IMR-90 (cell line): ENCODE measurements at regions not wholly inside any gene's neighbourhood (a gene's known extent, or its start where the extent isn't known, plus 50 kb on each side); places are given as distances from the start of the nearest gene placed in this dataset.

Source experiments
- ATAC-seq: fragments of 200-7000 bp; cut with Tn5 transposase; 2 replicates; pipeline ENCODE4 v1.9.1; 2020; ENCODE audit warnings: low read depth, mild to moderate bottlenecking, moderate library complexity
- BruUV-seq: library from RNA; stranded (reverse); fragments of 400-500 nt; replicated peaks from 2 replicates; lab custom pipeline; 2021; lab: Mats Ljungman, UMichigan
- CTCF ChIA-PET: fragments of 300-600 bp; formaldehyde crosslinking; extraction: SDS; loops from one replicate; lab custom pipeline; 2021; ENCODE audit warnings: antibody characterized with exemption; lab: Yijun Ruan, JAX
- POLR2A ChIA-PET: fragments of 300-600 bp; sonication (Branson Sonifier 250); formaldehyde crosslinking; loops from one replicate; lab custom pipeline; 2022; ENCODE audit warnings: antibody characterized with exemption; ENCODE audit not compliant: unreplicated experiment; lab: Charles Lee
- DNase-seq: peaks from one replicate; pipeline ENCODE4 v3.0.0; 2013
- H2AFZ ChIP-seq: replicated peaks from 2 replicates; pipeline ENCODE3; 2013; ENCODE audit warnings: low read length, mild to moderate bottlenecking; ENCODE audit not compliant: poor library complexity
- H2AK5ac ChIP-seq: 2 replicates; pipeline ENCODE4 v1.6.1; 2013; ENCODE audit warnings: low read depth, low read length, inconsistent platforms
- H2AK9ac ChIP-seq: replicated peaks from 2 replicates; pipeline ENCODE3; 2013; ENCODE audit warnings: mild to moderate bottlenecking, low read depth, low read length, moderate library complexity; ENCODE audit not compliant: poor library complexity
- H2BK120ac ChIP-seq: 2 replicates; pipeline ENCODE4 v1.6.1; 2013; ENCODE audit warnings: low read depth, low read length, inconsistent platforms
- H2BK15ac ChIP-seq: 3 replicates; pipeline ENCODE4 v1.6.1; 2013; ENCODE audit warnings: low read depth, low read length, inconsistent platforms
- H2BK20ac ChIP-seq: 2 replicates; pipeline ENCODE4 v1.6.1; 2013; ENCODE audit warnings: low read depth, mild to moderate bottlenecking, inconsistent platforms, low read length, moderate library complexity
- H2BK5ac ChIP-seq: 2 replicates; pipeline ENCODE4 v1.6.1; 2013; ENCODE audit warnings: mild to moderate bottlenecking, low read depth, low read length, inconsistent platforms; ENCODE audit not compliant: poor library complexity, severe bottlenecking
- H3K14ac ChIP-seq: replicated peaks from 2 replicates; pipeline ENCODE4 v1.6.1; 2013; ENCODE audit warnings: low read depth, low read length, inconsistent platforms
- H3K18ac ChIP-seq: 2 replicates; pipeline ENCODE4 v1.6.1; 2013; ENCODE audit warnings: low read depth, low read length, control low read depth
- H3K23ac ChIP-seq: 2 replicates; pipeline ENCODE4 v1.6.1; 2013; ENCODE audit warnings: low read depth, low read length, inconsistent platforms
- H3K27ac ChIP-seq: 2 replicates; pipeline ENCODE4 v1.5.1; 2013; ENCODE audit warnings: mild to moderate bottlenecking, control low read depth, low read length; ENCODE audit not compliant: insufficient read depth
- H3K27me3 ChIP-seq: 2 replicates; pipeline ENCODE4 v1.6.1; 2013; ENCODE audit warnings: low read length; ENCODE audit not compliant: control insufficient read depth, insufficient read depth
- H3K36me3 ChIP-seq: 2 replicates; pipeline ENCODE4 v1.6.1; 2013; ENCODE audit warnings: low read length, mixed read lengths; ENCODE audit not compliant: control insufficient read depth, insufficient read depth
- H3K4ac ChIP-seq: 2 replicates; pipeline ENCODE4 v1.6.1; 2013; ENCODE audit warnings: low read depth, low read length, inconsistent platforms
- H3K4me1 ChIP-seq: 2 replicates; pipeline ENCODE4 v1.6.1; 2013; ENCODE audit warnings: low read length, mixed read lengths; ENCODE audit not compliant: control insufficient read depth, insufficient read depth
- H3K4me2 ChIP-seq: 2 replicates; pipeline ENCODE4 v1.6.1; 2013; ENCODE audit warnings: low read depth, mild to moderate bottlenecking, control low read depth, low read length, moderate library complexity
- H3K4me3 ChIP-seq: 2 replicates; pipeline ENCODE4 v1.5.1; 2013; ENCODE audit warnings: low read depth, mild to moderate bottlenecking, control low read depth, low read length, moderate library complexity; ENCODE audit not compliant: insufficient read depth
- H3K56ac ChIP-seq: 2 replicates; pipeline ENCODE4 v1.6.1; 2013; ENCODE audit warnings: low read length, inconsistent platforms; ENCODE audit not compliant: insufficient read depth; ENCODE audit errors: extremely low read depth
- H3K79me1 ChIP-seq, 2 experiments: 2 replicates each; pipeline ENCODE4 v1.6.1; 2013; ENCODE audit warnings: low read length in 2 of 2, inconsistent platforms in 1 of 2, low read depth in 1 of 2
- H3K9ac ChIP-seq: 2 replicates; pipeline ENCODE4 v1.6.1; 2013; ENCODE audit warnings: low read depth, low read length, control low read depth
- H3K9me1 ChIP-seq: 2 replicates; pipeline ENCODE4 v1.6.1; 2013; ENCODE audit warnings: low read length, inconsistent platforms; ENCODE audit not compliant: insufficient read depth
- H3K9me3 ChIP-seq: 2 replicates; pipeline ENCODE4 v1.6.1; 2013; ENCODE audit warnings: low read length; ENCODE audit not compliant: control insufficient read depth, insufficient read depth
- H4K20me1 ChIP-seq: 2 replicates; pipeline ENCODE4 v1.6.1; 2013; ENCODE audit warnings: low read length, inconsistent platforms; ENCODE audit not compliant: insufficient read depth
- H4K5ac ChIP-seq: 2 replicates; pipeline ENCODE4 v1.6.1; 2013; ENCODE audit warnings: mild to moderate bottlenecking, low read depth, low read length, control low read depth
- H4K8ac ChIP-seq, 2 experiments: 2 replicates each; pipeline ENCODE4 v1.6.1; 2013; ENCODE audit warnings: low read depth in 2 of 2, low read length in 2 of 2, control low read depth in 1 of 2, inconsistent platforms in 1 of 2
- H4K91ac ChIP-seq: 2 replicates; pipeline ENCODE4 v1.6.1; 2013; ENCODE audit warnings: low read depth, low read length, inconsistent platforms; ENCODE audit not compliant: insufficient read depth
- CEBPB ChIP-seq: IDR thresholded peaks from 2 replicates; pipeline ENCODE4 v1.6.1; 2012; ENCODE audit warnings: low read depth, low read length, improper control_type of control experiment
- CTCF ChIP-seq: conservative IDR thresholded peaks from 2 replicates; pipeline ENCODE4 v1.5.1; 2012; ENCODE audit warnings: mild to moderate bottlenecking, low read depth, low read length, improper control_type of control experiment
- FOS ChIP-seq: fragments of 150-350 bp; IDR thresholded peaks from 2 replicates; pipeline ENCODE4 v1.6.1; 2016; ENCODE audit warnings: low read depth, low read length
- MXI1 ChIP-seq: IDR thresholded peaks from 2 replicates; pipeline ENCODE4 v1.6.1; 2012; ENCODE audit warnings: low read depth, mild to moderate bottlenecking, low read length, moderate library complexity, borderline replicate concordance
- NFE2L2 ChIP-seq: fragments of 150-350 bp; IDR thresholded peaks from 2 replicates; pipeline ENCODE4 v1.6.1; 2016; ENCODE audit warnings: low read depth, mild to moderate bottlenecking, low read length
- RAD21 ChIP-seq: IDR thresholded peaks from 2 replicates; pipeline ENCODE4 v1.6.1; 2012; ENCODE audit warnings: low read length, improper control_type of control experiment
- RCOR1 ChIP-seq: IDR thresholded peaks from 2 replicates; pipeline ENCODE4 v1.6.1; 2012; ENCODE audit warnings: mild to moderate bottlenecking, low read length, improper control_type of control experiment; ENCODE audit not compliant: insufficient replicate concordance
- WGBS, 2 experiments: methylation state at CpG; one replicate each; pipeline versions ENCODE4 v1.1.5 to v1.1.7; 2013; ENCODE audit warnings: missing lambda C conversion rate in 2 of 2; ENCODE audit not compliant: insufficient read length in 1 of 2; ENCODE audit errors: extremely low coverage in 2 of 2; 5-methylcytosine and 5-hydroxymethylcytosine counted together
- dilution Hi-C: fragments of 300-500 bp; cut with HindIII; formaldehyde crosslinking; loops from one replicate; pipeline ENCODE4 v1.14.3; 2018; ENCODE audit warnings: low sequenced_read_pairs; ENCODE audit not compliant: unreplicated experiment
- in situ Hi-C: fragments of 300-500 bp; cut with MboI; formaldehyde crosslinking; loops from 3 replicates; pipeline ENCODE4 v1.14.3; 2019; ENCODE audit warnings: low sequenced_read_pairs, inconsistent platforms, mixed read lengths
- intact Hi-C: fragments of 100-400 bp; cut with micrococcal nuclease; formaldehyde crosslinking; loops from 2 replicates; pipeline ENCODE4 v1.10.0; 2022

GRCh38 chr1:90784186-90784847 is 67.2 kb upstream of the BARHL2 start:
- H3K4ac ChIP-seq, result no peak overlapping the region
- H2BK15ac ChIP-seq, result no peak overlapping the region
- H4K5ac ChIP-seq, result no peak overlapping the region
- H3K79me1 ChIP-seq, result no peaks in the 10 kb centered on the region
- H3K14ac ChIP-seq, result no peak overlapping the region
- H2BK120ac ChIP-seq, result no peak overlapping the region
- ChIA-PET POLR2A (no interaction called here), CTCF (no interaction called here)
- no peaks in the 10 kb centered on the region for H3K27me3 ChIP-seq
- H4K8ac ChIP-seq, result no peak overlapping the region
- BruUV-seq, result no TSS peak
- H3K27ac ChIP-seq, result no peak overlapping the region
- H3K56ac ChIP-seq, result no peak overlapping the region
- no peak overlapping the region for H3K18ac ChIP-seq
- intact Hi-C loops, result no loop called here
- H4K91ac ChIP-seq, result no peak overlapping the region
- no peak overlapping the region for H2AK9ac ChIP-seq
- no peaks in the 10 kb centered on the region for H4K20me1 ChIP-seq
- DNase-seq (no peak), ATAC-seq (no peak)
- in situ Hi-C loops, result no loop called here
- no peak overlapping the region for H2AK5ac ChIP-seq
- no peak overlapping the region for H3K9ac ChIP-seq
- H2BK5ac ChIP-seq, result no peak overlapping the region
- dilution Hi-C loops, result no loop called here
- H2AFZ ChIP-seq, result no peak overlapping the region
- no peak overlapping the region for H3K4me2 ChIP-seq
- TF ChIP-seq RAD21 (no peak), FOS (no peak), CEBPB (no peak), CTCF (no peak), RCOR1 (no peak), NFE2L2 (no peak), MXI1 (no peak)
- H3K4me3 ChIP-seq, result no peak overlapping the region
- no peaks in the 10 kb centered on the region for H3K36me3 ChIP-seq
- no CpG with 5 or more reads among the region's 2 CpGs for WGBS, 2 experiments
- H2BK20ac ChIP-seq, result no peak overlapping the region
- no peak overlapping the region for H3K23ac ChIP-seq
- no peaks in the 10 kb centered on the region for H3K4me1 ChIP-seq
- H3K9me3 ChIP-seq, result no peaks in the 10 kb centered on the region
- H3K9me1 ChIP-seq, result no peaks in the 10 kb centered on the region
